ENCODE measurements at regions not wholly inside any gene's neighbourhood (a gene's known extent, or its start where the extent isn't known, plus 50 kb on each side); places are given as distances from the start of the nearest gene placed in this dataset.

- no peak for DNase-seq
These were observed 211.4 kb downstream of the GASK1B start for GRCh38 chr4:157961229-157961990.

GRCh38 chr4:157957905-157958304 is 214.9 kb downstream of the GASK1B start:
- DNase-seq, result no peak

- no peak for DNase-seq
These were observed 230.8 kb downstream of the GASK1B start for GRCh38 chr4:157942017-157942416.

- peak in 1 of 2 donors; percentile 31 for DNase-seq
These were observed 238.7 kb downstream of the GASK1B start for GRCh38 chr4:157934151-157934550.

- DNase-seq, result peak in 1 of 2 donors; percentile 54
These were observed 239.9 kb downstream of the GASK1B start for GRCh38 chr4:157932936-157933335.

- no peak for DNase-seq
These were observed 243.3 kb downstream of the GASK1B start for GRCh38 chr4:157929486-157929885.

- no peak for DNase-seq
These were observed 254.6 kb downstream of the GASK1B start for GRCh38 chr4:157918036-157918832.

GRCh38 chr4:157912212-157912611 is 260.6 kb downstream of the GASK1B start:
- DNase-seq, result no peak

GRCh38 chr4:157911662-157912061 is 261.2 kb downstream of the GASK1B start:
- DNase-seq, result no peak

GRCh38 chr4:157908691-157909090 is 264.1 kb downstream of the GASK1B start:
- no peak for DNase-seq

- DNase-seq, result no peak
These were observed 264.8 kb downstream of the GASK1B start for GRCh38 chr4:157908031-157908430.

GRCh38 chr4:157907226-157907946 is 265.4 kb downstream of the GASK1B start:
- no peak for DNase-seq

GRCh38 chr4:157898836-157899605 is 273.8 kb downstream of the GASK1B start:
- no peak for DNase-seq

GRCh38 chr4:157897855-157898370 is 274.9 kb downstream of the GASK1B start:
- DNase-seq, result no peak

- no peak for DNase-seq
These were observed 276.1 kb downstream of the GASK1B start for GRCh38 chr4:157896726-157897125.

- DNase-seq, result no peak
These were observed 277.6 kb downstream of the GASK1B start for GRCh38 chr4:157895205-157895604.

GRCh38 chr4:157889788-157890187 is 283.0 kb downstream of the GASK1B start:
- DNase-seq, result no peak

GRCh38 chr4:157888281-157888680 is 284.5 kb downstream of the GASK1B start:
- no peak for DNase-seq

- DNase-seq, result no peak
These were observed 285.5 kb downstream of the GASK1B start for GRCh38 chr4:157887316-157887715.

- DNase-seq, result no peak
These were observed 286.2 kb downstream of the GASK1B start for GRCh38 chr4:157886645-157887044.

GRCh38 chr4:157885811-157886210 is 287.0 kb downstream of the GASK1B start:
- DNase-seq, result no peak

- DNase-seq, result no peak
These were observed 289.9 kb downstream of the GASK1B start for GRCh38 chr4:157882901-157883300.

Measured in inflammatory macrophage (primary cell).